ENCODE measurements at regions not wholly inside any gene's neighbourhood (a gene's known extent, or its start where the extent isn't known, plus 50 kb on each side); places are given as distances from the start of the nearest gene placed in this dataset.

DNA sequence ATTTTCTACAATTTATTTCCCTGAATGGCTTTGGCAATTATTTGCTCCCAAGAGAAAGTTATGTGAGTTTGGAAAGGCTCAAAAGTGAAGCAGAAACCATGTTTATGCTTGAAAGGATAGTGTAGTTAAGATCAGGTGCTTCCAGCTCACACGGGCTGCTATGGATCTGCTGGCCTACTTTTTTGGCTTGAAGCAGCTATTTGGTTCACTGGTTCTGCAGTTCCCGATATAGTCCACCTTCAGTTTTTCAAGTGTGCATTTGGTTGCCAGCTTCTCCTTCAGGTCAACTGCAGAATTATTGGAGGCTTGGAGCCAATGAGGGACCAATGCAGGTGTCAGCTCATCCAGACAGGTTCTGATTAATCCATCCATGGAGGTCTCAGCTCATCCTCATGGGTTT is 484.3 kb upstream of the SEMA3A start:
- no peak for DNase-seq (ENCODE audit: low spot score)

DNA sequence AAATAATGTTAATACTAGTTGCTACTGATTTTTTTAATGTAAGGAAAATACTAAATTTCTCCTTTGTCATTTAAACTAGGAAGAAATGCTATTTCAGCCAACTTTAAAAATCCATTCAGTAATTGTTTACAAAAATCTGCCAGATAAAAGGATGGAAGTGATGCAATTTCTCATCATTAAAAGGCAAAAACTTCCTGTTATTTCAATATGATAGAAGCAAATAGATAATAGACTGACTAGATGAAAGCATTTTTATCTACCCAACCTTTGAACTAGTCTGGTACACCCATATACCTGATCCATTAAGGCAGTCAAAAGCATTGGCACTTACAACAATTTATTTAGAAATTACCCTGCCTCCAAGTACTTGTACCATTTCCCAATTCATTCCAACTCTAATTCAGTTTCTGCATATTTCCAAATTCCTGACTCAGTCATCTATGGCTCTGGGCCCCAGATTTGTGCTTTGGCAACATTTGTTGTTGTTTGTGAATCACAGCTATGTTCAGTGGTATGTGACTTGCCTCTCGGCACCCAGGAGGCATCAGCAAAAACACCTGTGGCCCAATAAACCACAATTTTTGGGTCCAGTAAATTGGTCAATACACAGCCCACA is 482.6 kb upstream of the SEMA3A start:
- DNase-seq (ENCODE audit: low spot score), result no peak

DNA sequence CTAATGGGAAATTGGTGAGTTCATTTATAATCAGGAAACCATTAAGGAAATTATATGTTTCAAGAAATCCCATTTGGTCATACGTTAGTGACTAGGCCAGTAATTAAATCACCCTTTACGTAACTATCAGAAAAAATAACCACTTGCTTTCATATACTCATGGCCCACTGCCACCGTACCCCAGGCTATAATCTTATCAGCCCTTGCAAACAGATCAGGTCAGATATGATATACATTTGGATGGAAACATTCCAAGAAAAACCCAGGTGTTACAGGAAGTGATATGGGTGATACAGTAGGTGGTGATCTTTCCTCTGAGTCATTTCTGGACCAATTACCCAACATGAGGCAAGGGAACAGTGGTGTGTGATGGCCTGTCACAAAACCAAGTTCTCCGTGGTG is 481.0 kb upstream of the SEMA3A start:
- no peak for DNase-seq (ENCODE audit: low spot score)

DNA sequence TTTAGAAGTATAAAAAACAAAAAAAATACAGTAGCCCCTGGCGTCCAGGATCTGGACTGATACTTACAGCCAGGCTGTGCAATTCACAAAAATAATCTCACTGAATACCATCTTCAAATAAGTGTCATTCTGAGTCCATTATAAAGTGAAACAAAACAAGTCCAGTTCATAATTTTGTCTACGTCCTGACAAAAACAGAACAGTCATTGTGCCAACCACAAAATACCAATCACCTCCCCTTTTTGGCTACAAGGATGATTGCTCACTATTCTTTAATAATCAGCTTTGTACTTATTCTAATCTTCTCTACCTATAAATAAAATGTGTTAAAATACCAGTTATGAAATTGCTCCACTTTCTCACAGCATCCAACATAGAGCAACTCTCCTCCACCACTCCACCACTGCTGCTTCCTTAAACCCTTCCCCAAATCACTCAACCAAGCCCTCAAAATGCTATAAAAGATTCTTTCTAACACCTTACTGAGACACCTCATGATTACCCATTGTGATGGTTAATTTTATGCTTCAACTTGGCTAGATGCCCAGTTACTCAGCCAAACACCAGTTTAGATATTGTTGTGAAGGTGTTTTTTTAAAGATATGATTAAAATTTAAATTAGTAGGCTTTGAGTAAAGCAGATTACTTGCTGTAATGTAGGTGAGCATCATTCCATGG is 479.8 kb upstream of the SEMA3A start:
- DNase-seq (ENCODE audit: low spot score), result peak; percentile 13

DNA sequence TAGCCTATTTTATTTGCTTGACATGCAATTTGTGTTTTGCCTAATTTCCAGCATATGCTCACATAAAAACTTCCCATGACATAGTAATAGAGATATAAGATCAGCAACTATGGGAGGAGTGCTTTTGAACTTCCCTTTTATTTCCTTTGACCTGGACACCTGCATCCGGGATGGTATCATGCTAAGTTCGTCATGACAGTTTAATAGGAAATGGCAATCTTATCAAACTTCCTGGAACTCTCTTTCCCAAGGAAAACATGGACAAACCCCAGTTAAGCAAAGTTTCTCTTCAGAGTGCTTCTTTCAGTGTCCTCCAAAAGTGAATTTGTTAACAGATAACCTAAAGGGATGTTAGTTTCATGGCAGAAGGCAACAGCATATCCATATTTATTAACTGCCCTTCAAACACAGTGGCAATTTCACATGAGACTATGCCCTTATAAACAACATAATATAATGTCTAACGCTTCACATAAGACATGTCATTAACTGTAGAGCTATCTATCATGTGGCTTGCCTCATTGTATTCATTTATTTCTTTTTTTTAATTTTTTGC is 474.7 kb upstream of the SEMA3A start:
- peak; percentile 30 for DNase-seq (ENCODE audit: low spot score)

DNA sequence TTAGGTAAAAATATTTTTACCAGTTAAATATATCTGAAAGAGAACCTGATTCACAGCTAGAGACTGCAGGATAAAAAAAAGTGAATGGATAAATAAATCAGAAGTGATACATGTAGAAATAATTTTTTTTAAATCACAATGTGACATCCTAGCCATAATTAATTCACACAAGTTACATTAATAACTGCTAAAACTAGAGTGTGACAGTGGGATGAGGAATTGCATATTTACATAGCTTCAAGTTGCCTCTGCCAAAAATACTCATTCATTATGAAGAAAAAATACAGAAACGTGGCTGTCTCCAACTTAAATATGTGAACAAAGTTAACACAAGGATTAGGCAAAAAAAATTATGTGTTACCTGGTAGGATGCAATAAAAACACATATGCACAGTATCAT is 473.5 kb upstream of the SEMA3A start:
- DNase-seq (ENCODE audit: low spot score), result no peak

DNA sequence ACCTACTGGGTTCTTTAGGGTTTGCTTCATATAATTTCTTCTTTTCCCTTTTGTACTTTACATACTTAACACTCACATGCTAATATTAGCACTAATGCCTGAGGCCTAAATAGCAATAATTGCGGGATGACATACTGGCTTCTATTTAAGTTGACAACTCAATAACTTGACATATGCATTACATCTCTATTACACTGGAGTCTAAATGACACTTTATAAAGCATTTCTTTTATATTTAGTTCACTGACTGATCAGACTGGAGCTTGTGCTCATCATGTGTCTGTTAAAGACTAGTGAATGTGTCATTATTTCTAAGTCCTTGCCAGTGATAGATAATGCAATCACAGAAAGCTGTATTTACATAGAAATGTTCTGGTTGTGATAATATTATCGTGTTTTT is 472.1 kb upstream of the SEMA3A start:
- DNase-seq (ENCODE audit: low spot score), result no peak

DNA sequence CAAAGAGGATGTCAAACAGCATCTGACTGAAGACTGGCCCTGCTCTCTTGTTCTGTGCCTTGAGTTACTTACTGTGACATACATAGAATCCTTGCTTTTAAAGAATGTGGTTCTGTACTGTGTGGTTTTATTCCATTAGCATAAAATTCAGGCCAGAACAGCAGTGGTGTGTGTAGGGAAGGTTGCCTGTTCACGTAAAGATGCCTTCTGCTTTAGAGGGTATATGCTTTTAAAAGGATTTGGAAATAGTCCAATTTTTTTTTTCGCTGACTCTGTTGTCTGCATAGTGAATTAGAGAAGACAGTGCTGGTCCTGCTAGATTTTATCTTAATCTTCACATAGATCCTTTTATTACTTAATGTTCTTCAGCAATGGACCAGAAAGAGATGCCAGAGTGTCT is 470.8 kb upstream of the SEMA3A start:
- no peak for DNase-seq (ENCODE audit: low spot score)

DNA sequence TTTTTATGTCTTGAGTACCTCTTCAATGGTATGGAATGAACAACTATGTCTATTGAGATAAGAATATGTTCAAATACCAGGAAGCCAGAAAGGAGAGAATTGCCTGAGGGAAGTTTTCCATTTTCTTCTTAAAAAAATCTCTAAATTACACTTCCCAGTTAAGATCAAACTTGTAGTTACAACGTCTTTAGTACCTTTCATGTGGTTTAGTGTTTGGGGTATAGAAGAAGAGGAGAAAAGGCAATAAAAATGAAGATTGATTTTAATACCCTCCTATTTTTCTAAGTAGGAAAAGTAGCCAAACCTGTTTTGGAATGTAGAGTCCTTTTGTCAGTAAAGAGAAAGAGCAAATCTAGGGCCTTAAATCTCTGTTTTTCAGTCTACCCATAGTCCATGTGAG is 470.0 kb upstream of the SEMA3A start:
- DNase-seq (ENCODE audit: low spot score), result no peak

DNA sequence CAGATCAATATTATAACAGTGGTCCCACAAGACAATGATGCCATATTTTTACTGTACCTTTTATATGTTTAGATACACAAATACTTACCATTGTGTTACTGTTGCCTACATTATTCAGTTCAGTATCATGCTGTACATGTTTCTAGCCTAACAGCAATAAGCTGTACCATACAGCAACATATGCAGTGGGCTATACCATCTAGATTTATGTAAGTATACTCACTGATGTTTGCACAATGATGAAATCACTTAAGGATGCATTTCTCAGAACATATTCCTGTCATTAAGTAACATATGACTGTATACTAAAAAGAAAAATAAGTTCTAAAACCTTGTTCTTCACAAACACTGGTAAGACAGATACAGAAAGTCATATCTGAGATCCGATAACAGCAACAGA is 468.6 kb upstream of the SEMA3A start:
- no peak for DNase-seq (ENCODE audit: low spot score)

DNA sequence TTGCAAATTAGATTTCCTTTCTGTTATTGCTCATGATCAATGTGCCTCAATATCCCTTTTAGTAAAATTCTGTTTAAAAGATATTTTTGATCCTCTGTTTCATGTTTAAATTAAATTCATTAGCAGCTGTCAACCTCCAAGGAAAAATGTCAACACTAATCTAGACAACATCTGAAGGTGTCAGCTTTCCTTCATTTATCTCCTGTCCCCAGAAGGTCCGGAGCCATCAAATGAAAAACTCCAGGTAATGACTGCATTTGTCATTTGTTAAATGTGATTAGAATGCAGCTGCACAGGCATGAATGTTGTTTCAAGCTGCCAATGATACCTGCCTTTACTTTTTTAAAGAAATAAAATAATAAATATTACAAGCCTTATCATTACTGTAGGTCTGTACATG is 463.7 kb upstream of the SEMA3A start:
- no peak for DNase-seq (ENCODE audit: low spot score)

DNA sequence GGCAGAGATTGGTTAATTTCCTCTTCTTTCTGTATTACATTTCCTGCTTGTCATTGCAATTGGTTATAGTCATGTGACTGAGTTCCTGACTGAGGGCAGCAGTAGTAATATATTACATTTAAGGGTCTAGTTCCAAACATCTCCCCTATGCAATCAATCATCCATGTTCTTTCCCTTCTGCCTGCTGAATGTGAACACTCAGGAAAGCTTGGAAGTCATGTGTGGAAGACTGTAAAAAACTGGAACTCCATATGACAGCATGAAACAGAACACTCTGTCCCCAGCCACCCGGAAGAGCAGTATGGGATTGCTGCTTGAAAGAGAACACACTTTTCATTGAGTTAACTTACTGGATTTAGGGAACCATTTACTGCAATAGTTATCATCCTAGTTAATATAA is 459.7 kb upstream of the SEMA3A start:
- DNase-seq (ENCODE audit: low spot score), result no peak

DNA sequence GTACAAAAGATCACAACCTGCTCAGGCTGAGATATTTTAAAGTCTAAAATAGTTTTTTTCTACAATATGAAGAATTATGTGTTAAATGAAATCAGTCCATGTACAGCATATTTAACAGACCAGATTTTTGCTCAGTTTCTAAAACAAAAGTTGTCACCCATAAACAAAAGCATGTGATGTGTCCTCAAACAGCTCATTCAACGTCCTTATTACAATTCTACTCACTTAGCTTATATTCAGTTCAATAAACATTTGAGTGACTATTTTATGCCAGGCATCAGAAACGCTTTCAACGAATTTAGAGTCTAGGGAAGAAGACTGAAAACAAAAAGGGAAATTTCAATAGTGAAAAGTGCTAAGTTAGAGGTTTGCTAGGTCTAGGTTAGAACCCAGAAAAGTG is 457.3 kb upstream of the SEMA3A start:
- DNase-seq (ENCODE audit: low spot score), result no peak

DNA sequence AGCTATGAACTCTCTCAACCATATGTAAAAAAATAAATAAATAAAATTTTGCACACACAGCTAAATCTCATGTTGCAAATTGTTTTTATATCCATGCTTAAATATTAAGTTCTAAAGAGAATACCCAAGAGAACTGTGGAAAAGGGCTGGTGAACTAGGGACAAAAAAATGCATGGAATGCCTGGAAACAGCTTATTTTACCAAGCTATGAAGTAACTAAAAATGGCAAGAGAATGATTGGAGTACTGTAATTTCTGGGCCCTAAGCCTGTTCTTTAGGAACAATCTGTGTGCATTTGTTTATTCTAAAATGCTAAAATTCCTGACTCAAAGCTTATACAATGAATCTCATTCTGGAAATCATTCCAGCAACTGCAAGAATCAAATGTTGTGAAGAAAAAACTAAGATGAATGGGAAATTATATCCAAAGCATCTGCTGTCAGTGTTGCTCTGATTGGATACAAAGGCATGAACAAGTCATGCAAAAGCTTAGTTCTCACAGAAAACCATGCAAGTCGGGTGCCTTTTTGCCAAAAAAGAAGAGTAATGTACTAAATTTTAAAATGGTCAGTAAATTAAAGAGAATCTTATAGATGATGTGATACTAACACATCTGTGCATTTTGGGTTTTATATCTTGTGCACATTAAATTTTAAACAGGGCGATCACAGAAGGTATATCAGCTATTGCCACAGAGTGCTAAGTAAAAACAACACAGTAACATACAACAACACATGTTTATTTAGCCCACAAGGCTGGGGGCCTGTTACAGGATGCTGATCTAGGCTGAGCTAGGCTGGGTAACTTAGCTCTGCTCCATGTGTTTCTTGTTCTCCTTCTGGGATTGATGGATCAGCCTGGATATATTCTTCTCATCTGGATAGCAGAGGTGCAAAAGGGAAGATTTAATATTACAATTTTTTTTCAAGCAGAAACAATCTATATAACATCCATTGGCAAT is 453.5 kb upstream of the SEMA3A start:
- DNase-seq (ENCODE audit: low spot score), result peak; percentile 18

DNA sequence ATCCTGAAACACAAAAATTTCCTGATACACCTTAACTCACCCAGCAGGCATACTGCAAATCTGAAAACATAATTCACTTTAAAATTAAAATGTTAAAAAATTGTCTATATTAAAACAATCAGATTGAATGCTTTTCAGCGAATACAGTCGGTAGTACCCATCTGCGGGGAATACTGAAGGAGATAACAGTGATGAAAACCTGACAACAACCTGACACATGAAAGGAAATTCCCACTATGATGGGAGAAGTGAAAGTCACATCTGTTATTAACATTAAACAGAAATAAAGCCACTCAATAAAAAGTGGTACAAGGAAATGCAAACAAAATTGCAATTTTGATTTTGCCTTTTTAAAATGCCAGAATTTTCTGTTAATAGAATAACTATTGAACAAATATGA is 448.0 kb upstream of the SEMA3A start:
- DNase-seq (ENCODE audit: low spot score), result no peak

DNA sequence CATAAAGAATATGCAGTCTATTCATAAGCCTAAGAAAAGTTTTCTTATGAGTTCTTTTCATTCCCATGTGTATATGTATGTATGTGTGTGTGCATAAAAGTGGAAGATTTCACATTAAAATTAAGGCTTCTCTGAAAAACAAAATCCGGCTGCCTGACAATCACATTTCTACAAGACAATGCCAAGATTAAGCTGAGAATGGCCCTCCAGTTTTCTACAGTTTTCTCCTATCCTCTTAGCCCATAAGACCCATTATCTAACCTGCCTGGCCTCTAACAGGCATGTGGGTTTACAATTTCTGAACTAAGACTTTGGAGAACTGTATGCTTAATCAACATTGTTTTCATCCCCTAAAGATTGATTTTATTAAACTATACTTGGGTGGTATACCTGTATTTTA is 446.0 kb upstream of the SEMA3A start:
- no peak for DNase-seq (ENCODE audit: low spot score)

DNA sequence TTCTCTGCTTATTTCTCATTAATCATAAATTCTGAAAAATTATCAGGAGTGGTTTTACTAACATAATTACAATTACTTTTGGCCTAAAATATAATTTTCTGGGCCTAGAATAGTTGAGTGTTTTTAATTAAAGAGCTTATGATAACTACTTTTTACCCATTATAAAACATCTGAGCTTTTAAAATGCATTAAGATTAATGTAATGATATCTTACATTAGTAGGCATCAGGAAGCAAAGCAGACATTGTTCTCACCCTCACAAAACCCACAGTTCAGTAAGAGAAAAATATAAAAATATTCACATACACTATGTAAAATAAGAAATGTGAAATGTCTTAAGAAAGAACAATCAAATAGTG is 443.7 kb upstream of the SEMA3A start:
- DNase-seq (ENCODE audit: low spot score), result no peak

DNA sequence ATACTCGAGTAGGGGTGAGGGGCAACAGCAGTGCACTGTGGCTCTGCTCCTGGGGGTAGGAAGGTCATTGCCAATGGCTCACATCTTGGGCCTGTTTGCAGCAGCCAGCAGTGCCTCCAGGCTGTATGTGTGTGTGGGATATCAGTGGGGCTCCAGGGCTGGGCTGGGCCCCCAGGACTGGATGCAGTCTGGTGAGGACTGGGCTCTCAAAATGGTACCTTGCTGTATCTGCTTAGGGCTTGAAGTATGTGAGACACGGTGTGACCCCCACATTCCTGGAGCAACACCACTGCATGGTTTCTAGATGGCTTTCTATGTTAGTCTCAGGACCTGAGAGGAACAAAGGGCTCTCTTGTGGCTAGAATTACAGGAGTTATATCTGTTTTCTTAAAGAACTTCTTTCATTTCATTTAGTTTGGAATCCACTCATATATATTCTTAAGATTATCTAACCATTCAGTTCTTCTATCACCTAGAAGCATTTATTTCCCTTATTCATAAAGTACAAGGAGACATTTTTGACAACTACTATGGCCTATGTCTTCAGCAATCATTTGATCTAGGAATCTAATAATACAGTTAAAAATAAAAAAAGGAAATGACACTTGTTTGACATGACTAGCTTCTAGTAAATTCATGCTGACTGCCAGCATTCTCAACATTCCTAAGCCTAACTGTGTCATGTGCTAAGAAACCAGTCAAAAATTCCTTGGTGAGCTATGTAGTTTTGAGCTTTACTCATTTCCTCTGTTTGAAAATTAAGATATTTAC is 443.2 kb upstream of the SEMA3A start:
- peak; percentile 99 for DNase-seq (ENCODE audit: low spot score)

DNA sequence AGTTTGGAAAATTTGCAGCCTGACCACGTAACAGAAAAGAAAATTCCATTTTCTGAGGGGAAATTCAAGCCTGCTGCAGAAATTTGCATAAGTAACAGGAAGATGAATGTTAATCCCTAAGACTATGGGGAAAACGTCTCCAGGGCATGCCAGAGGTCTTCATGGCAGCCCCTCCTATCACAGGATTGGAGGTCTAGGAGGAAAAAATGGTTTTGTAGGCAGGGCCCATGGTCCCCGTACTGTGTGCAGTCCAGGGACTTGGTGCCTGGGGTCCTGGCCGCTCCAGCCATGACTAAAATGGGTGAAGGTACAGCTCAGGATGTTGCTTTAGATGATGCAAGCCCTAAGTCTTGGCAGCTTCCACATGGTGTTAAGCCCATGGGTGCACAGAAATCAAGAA is 437.3 kb upstream of the SEMA3A start:
- DNase-seq (ENCODE audit: low spot score), result no peak

DNA sequence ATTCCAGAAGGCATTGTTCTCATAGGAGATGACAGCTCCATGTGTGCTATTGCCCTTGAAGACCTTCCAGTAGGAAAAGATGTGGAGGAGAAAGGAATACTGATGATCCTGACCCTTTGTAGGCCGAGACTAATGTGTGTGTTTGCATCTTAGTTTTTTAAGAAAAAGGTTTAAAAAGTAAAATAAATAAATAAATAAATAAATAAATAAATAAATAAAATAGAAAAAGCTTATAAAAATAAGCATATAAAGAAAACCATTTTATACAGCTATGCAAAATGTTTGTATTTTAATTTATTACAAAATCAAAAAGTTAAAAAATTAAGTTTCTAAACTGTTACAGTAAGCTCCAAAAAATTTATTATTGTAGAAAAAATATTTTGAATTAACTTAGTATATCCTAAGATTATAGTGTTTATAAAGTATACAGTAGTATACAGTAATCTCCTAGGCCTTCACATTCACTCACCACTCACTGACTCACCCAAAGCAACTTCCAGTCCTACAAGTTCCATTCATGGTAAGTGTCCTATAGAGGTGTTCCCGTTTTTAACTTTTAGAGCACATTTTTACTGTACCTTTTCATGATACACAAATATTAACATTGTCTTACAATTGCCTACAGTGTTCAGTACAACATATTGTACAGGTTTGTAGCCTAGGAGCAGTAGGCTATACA is 435.2 kb upstream of the SEMA3A start:
- no peak for DNase-seq (ENCODE audit: low spot score)

DNA sequence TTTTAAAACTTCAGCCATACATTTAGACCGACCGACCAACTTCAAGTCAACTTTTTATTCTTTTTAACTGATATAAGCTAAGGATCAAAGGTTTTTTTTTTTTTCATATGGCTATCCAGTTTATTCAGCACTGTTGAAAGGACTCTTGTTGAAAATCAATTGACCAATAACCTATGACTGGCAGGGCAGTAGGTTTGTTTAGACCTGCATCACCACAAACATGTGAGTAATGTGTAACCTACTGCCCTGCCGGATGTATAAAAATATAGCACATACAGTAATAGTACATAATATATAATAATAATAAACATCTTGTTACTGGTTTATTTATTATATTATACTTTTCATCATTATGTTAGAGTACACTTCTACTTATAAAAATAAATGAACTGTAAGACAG is 434.6 kb upstream of the SEMA3A start:
- DNase-seq (ENCODE audit: low spot score), result no peak

DNA sequence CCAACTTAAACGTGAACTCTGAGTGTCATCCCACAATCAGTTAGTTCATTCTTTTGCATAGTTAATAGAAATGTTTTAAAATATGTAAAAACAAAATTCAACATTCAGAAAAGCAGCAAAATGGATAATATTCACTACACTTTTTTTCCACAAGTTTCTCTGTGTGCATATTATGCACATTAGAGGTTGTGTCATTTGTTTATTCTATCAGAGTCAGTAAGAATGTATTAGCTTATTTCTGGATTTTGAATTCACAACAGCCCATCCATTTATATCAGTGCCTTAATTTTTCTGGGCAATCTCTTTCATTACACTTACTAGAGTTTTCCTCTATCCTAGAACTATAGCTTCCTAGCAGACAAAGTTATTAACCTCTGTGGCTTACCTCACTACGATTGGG is 432.7 kb upstream of the SEMA3A start:
- DNase-seq (ENCODE audit: low spot score), result no peak

Data from kidney capillary endothelial cell (primary cell).